ENCODE measurements at regions not wholly inside any gene's neighbourhood (a gene's known extent, or its start where the extent isn't known, plus 50 kb on each side); places are given as distances from the start of the nearest gene placed in this dataset.

DNA sequence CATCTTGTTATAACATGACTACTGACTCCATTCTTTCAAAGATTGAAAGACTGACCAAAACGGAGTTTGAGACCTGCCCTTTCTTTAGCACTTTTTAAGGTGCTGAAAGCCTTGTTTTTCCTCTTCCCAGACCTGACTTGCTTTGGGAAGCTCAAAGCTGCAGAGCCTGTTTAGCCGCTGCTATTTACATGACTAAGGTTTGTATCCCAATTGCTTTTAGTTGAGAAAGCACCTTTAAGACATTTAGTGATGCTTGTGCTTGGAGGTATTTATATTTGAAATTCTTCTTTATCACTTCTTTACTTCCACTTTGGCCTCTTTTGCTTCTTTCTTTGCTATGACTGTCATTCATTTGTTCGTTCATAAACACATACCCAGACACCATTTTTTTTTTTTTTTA lies 182.6 kb upstream of the ELL2 start:
- CTCF ChIA-PET: no interaction called here
- Histone ChIP-seq H3K27ac (ENCODE audit: insufficient read depth, low read depth, low read length) (no peak overlapping the region), H3K9me1 (replicated peaks; ENCODE audit: control insufficient read depth, extremely low read depth, insufficient read depth, low read length) (no peaks in the 10 kb centered on the region), H3K4me2 (ENCODE audit: insufficient read depth, low read length) (no peak overlapping the region), H2AFZ (ENCODE audit: low read depth, low read length) (no peak overlapping the region), H3K36me3 (ENCODE audit: control insufficient read depth in 2 of 2, extremely low read depth in 1 of 2, insufficient read depth in 2 of 2, low read length in 2 of 2) (no peaks in the 10 kb centered on the region), H3K4me1 (ENCODE audit: control insufficient read depth, extremely low read depth, insufficient read depth, low read length) (no peaks in the 10 kb centered on the region), H3K4me3 (replicated peaks in 1 of 3; ENCODE audit: insufficient read depth in 1 of 3, low read depth in 1 of 3, low read length in 3 of 3) (no peak overlapping the region), H3K9me3 (replicated peaks; ENCODE audit: control insufficient read depth, insufficient read depth, low read length) (no peaks in the 10 kb centered on the region), H3K27me3 (ENCODE audit: control insufficient read depth in 2 of 2, insufficient read depth in 2 of 2, low read length in 2 of 2) (no peaks in the 10 kb centered on the region), H3K9ac (replicated peaks; ENCODE audit: extremely low read depth, insufficient read depth, low read length) (no peak overlapping the region), H4K20me1 (replicated peaks; ENCODE audit: control insufficient read depth, extremely low read depth, insufficient read depth, low read length) (no peaks in the 10 kb centered on the region), H3K79me2 (ENCODE audit: control insufficient read depth, insufficient read depth, low read length) (no peaks in the 10 kb centered on the region)
- no TSS peak for BruUV-seq (replicated peaks)
- POLR2A ChIA-PET: no interaction called here
- dilution Hi-C loops (cut with MboI; ENCODE audit: extremely low pct_ligation_motif_present, low sequenced_read_pairs) (no loop called here), intact Hi-C loops (cut with micrococcal nuclease) (no loop called here)
- no peak for DNase-seq (ENCODE audit: low read depth, low spot score)
- TF ChIP-seq JUN (IDR thresholded peaks at IDR 0.05; ENCODE audit: borderline replicate concordance, insufficient read depth, insufficient read length, low read depth): no peak
- TF ChIP-seq GATA2 (IDR thresholded peaks at IDR 0.05; ENCODE audit: insufficient read depth, insufficient read length, low read depth, low read length): no peak
- TF ChIP-seq, protein P1, sequence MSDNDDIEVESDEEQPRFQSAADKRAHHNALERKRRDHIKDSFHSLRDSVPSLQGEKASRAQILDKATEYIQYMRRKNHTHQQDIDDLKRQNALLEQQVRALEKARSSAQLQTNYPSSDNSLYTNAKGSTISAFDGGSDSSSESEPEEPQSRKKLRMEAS (IDR thresholded peaks at IDR 0.05; ENCODE audit: insufficient read depth, insufficient read length): no peak
- TF ChIP-seq FOS (IDR thresholded peaks at IDR 0.05; ENCODE audit: borderline replicate concordance, insufficient read depth, low read length): no peak
- no peak for TF ChIP-seq EZH2 (IDR thresholded peaks at IDR 0.05; ENCODE audit: borderline replicate concordance, low read depth, low read length, severe bottlenecking)
- no peak for FAIRE-seq

GRCh38 chr5:96143450-96143849 lies 181.8 kb upstream of the ELL2 start:
- H3K4me3 ChIP-seq (replicated peaks in 1 of 3; ENCODE audit: insufficient read depth in 1 of 3, low read depth in 1 of 3, low read length in 3 of 3): no peak overlapping the region
- DNase-seq (ENCODE audit: low read depth, low spot score) (no peak), FAIRE-seq (no peak)
- no peak overlapping the region for H3K4me2 ChIP-seq (ENCODE audit: insufficient read depth, low read length)
- no peaks in the 10 kb centered on the region for H3K79me2 ChIP-seq (ENCODE audit: control insufficient read depth, insufficient read depth, low read length)
- CTCF ChIA-PET: no interaction called here
- H3K27me3 ChIP-seq (ENCODE audit: control insufficient read depth in 2 of 2, insufficient read depth in 2 of 2, low read length in 2 of 2): no peaks in the 10 kb centered on the region
- no peaks in the 10 kb centered on the region for H3K36me3 ChIP-seq (ENCODE audit: control insufficient read depth in 2 of 2, extremely low read depth in 1 of 2, insufficient read depth in 2 of 2, low read length in 2 of 2)
- no peaks in the 10 kb centered on the region for H3K9me3 ChIP-seq (replicated peaks; ENCODE audit: control insufficient read depth, insufficient read depth, low read length)
- intact Hi-C loops (cut with micrococcal nuclease): no loop called here
- H4K20me1 ChIP-seq (replicated peaks; ENCODE audit: control insufficient read depth, extremely low read depth, insufficient read depth, low read length): no peaks in the 10 kb centered on the region
- no peaks in the 10 kb centered on the region for H3K4me1 ChIP-seq (ENCODE audit: control insufficient read depth, extremely low read depth, insufficient read depth, low read length)
- no peaks in the 10 kb centered on the region for H3K9me1 ChIP-seq (replicated peaks; ENCODE audit: control insufficient read depth, extremely low read depth, insufficient read depth, low read length)
- no peak overlapping the region for H3K9ac ChIP-seq (replicated peaks; ENCODE audit: extremely low read depth, insufficient read depth, low read length)
- no peak overlapping the region for H2AFZ ChIP-seq (ENCODE audit: low read depth, low read length)
- no TSS peak for BruUV-seq (replicated peaks)
- no peak for TF ChIP-seq CTCF (IDR thresholded peaks at IDR 0.05; ENCODE audit: extremely low read depth in 1 of 2, insufficient read depth in 1 of 2, low read depth in 1 of 2, low read length in 2 of 2)
- no peak for TF ChIP-seq POLR2AphosphoS5 (IDR thresholded peaks at IDR 0.05; ENCODE audit: insufficient read depth, low read depth, low read length)
- TF ChIP-seq JUN (IDR thresholded peaks at IDR 0.05; ENCODE audit: borderline replicate concordance, insufficient read depth, insufficient read length, low read depth): no peak
- TF ChIP-seq FOS (IDR thresholded peaks at IDR 0.05; ENCODE audit: borderline replicate concordance, insufficient read depth, low read length): no peak
- TF ChIP-seq MYC (IDR thresholded peaks at IDR 0.05; ENCODE audit: low read depth, low read length): no peak
- TF ChIP-seq, protein P1 (IDR thresholded peaks at IDR 0.05; ENCODE audit: insufficient read depth, insufficient read length): no peak
- no peak for TF ChIP-seq POLR2A (IDR thresholded peaks at IDR 0.05; ENCODE audit: low read depth, low read length)
- no peak for TF ChIP-seq GATA2 (IDR thresholded peaks at IDR 0.05; ENCODE audit: insufficient read depth, insufficient read length, low read depth, low read length)
- no peak for TF ChIP-seq EZH2 (IDR thresholded peaks at IDR 0.05; ENCODE audit: borderline replicate concordance, low read depth, low read length, severe bottlenecking)
- H3K27ac ChIP-seq (ENCODE audit: insufficient read depth, low read depth, low read length): no peak overlapping the region
- POLR2A ChIA-PET: no interaction called here
- dilution Hi-C loops (cut with MboI; ENCODE audit: extremely low pct_ligation_motif_present, low sequenced_read_pairs): no loop called here
